ENCODE measurements at regions not wholly inside any gene's neighbourhood (a gene's known extent, or its start where the extent isn't known, plus 50 kb on each side); places are given as distances from the start of the nearest gene placed in this dataset.

DNA sequence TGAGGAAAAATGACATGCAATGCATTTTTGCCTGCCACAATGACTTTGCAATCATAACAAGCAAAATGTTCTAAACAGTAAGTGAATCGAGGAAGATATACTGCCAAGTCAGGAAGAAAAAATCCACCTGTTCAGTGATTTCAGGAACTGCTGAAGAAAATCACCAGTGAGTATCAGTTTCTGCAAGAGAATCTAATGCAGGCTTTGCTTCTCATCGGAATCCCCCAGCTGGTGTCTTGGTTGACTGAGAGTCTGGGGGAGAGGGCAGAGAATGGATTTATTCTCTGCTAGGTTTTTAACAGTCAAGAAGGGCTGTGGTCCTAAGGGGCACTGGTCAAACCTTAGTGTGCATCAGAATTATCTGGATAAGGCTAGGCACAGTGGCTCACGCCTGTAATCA, 363.4 kb downstream of the CDH26 start:
- peaks cover 13% of the 10 kb centered on the region for H3K27me3 ChIP-seq (ENCODE audit: low read depth)
- H3K4me3 ChIP-seq, result no peak overlapping the region
- intact Hi-C loops (cut with micrococcal nuclease), result no loop called here
- H3K4me1 ChIP-seq, result no peaks in the 10 kb centered on the region
- H3K9me3 ChIP-seq (replicated peaks), result no peaks in the 10 kb centered on the region
- no peak for DNase-seq
- no peaks in the 10 kb centered on the region for H3K36me3 ChIP-seq
- TF ChIP-seq, protein P1, sequence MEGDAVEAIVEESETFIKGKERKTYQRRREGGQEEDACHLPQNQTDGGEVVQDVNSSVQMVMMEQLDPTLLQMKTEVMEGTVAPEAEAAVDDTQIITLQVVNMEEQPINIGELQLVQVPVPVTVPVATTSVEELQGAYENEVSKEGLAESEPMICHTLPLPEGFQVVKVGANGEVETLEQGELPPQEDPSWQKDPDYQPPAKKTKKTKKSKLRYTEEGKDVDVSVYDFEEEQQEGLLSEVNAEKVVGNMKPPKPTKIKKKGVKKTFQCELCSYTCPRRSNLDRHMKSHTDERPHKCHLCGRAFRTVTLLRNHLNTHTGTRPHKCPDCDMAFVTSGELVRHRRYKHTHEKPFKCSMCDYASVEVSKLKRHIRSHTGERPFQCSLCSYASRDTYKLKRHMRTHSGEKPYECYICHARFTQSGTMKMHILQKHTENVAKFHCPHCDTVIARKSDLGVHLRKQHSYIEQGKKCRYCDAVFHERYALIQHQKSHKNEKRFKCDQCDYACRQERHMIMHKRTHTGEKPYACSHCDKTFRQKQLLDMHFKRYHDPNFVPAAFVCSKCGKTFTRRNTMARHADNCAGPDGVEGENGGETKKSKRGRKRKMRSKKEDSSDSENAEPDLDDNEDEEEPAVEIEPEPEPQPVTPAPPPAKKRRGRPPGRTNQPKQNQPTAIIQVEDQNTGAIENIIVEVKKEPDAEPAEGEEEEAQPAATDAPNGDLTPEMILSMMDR (IDR thresholded peaks at IDR 0.05; ENCODE audit: borderline replicate concordance), result no peak
- H3K27ac ChIP-seq (replicated peaks), result no peak overlapping the region

DNA sequence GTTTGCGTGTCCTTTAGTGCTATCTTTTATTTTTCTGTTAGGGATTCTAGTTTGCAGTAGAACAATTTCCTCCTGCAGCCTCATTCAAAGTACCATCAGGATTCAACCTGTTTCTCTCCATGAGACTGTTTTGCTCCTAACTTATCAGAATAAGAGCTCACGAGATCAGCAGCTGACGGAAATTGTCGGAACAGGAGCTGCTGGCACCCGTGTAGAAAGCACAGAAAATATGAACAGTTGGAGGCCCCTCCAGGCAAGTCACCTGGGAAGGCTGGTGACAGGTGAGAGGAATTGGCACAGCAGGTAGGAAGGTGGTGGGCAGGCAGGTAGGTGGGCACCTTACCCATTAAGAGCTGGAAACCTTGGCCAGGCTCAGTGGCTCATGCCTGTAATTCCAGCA, 368.6 kb downstream of the CDH26 start:
- Histone ChIP-seq H3K27me3 (ENCODE audit: low read depth) (peaks cover 8% of the 10 kb centered on the region), H3K36me3 (no peaks in the 10 kb centered on the region), H3K27ac (replicated peaks) (no peak overlapping the region), H3K9me3 (replicated peaks) (no peaks in the 10 kb centered on the region), H3K4me3 (no peak overlapping the region), H3K4me1 (no peaks in the 10 kb centered on the region)
- TF ChIP-seq, protein P1 (IDR thresholded peaks at IDR 0.05; ENCODE audit: borderline replicate concordance), result no peak
- intact Hi-C loops (cut with micrococcal nuclease), result no loop called here
- no peak for DNase-seq

DNA sequence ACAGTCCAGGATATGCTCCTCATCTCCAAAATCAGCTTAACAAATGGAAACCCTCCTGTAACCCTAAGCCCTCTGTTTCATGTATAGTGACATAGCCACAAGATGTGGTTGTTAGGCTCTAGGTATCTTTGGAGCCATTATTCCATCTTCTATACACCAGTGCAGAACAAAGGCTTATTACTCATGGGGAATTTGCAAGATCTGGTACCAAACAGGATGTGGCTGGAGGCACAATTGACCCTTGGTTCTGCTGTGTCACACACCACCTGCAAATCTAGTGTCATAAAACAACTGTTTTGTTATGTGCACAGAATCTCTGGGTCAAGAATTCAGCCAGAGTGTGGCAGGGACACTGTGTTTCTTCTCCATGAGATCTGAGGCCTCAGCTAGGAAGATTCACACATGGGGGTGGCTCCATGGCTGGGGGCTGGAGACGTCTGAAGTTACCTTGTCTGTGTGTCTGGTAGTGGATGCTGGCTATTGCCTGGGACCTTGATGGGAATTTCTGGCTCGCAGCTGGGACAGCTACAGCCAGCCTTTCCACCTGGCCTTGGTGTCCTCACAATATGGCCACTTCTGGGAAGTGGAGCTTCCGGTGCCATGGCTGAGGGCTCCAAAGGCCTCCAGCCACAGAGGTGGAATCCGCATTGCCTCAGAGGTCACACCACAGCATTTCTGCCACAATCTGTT, 369.9 kb downstream of the CDH26 start:
- intact Hi-C loops (cut with micrococcal nuclease), result no loop called here
- Histone ChIP-seq H3K9me3 (replicated peaks) (no peaks in the 10 kb centered on the region), H3K27me3 (ENCODE audit: low read depth) (peaks cover 8% of the 10 kb centered on the region), H3K27ac (replicated peaks) (no peak overlapping the region), H3K36me3 (no peaks in the 10 kb centered on the region), H3K4me1 (peaks cover 3% of the 10 kb centered on the region), H3K4me3 (no peak overlapping the region)
- DNase-seq, result no peak
- TF ChIP-seq, protein P1 (IDR thresholded peaks at IDR 0.05; ENCODE audit: borderline replicate concordance), result no peak

DNA sequence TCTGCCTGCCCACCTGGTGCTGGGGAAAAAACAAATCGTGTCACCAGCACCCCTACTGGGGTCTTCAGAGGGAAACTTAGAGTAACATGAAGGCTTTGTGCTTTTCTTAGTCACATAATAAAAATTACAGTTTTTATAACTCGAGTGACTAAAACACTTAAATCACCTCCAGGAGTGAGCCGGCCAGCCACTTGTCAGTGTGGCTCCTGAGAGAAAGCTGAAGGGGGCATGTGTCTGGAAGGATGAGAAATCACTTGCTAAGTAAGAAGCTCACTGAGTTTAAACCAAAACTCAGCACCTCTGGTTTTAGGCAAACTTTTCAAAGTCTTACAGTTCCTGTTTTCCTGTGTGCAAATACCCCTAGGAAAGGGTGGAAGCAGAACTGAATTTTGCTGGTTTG, 372.2 kb downstream of the CDH26 start:
- intact Hi-C loops (cut with micrococcal nuclease), result no loop called here
- H3K27ac ChIP-seq (replicated peaks), result no peak overlapping the region
- peaks cover 8% of the 10 kb centered on the region for H3K27me3 ChIP-seq (ENCODE audit: low read depth)
- no peaks in the 10 kb centered on the region for H3K36me3 ChIP-seq
- DNase-seq, result no peak
- no peak overlapping the region for H3K4me3 ChIP-seq
- no peaks in the 10 kb centered on the region for H3K9me3 ChIP-seq (replicated peaks)
- TF ChIP-seq, protein P1 (IDR thresholded peaks at IDR 0.05; ENCODE audit: borderline replicate concordance), result no peak
- H3K4me1 ChIP-seq, result peaks cover 3% of the 10 kb centered on the region

DNA sequence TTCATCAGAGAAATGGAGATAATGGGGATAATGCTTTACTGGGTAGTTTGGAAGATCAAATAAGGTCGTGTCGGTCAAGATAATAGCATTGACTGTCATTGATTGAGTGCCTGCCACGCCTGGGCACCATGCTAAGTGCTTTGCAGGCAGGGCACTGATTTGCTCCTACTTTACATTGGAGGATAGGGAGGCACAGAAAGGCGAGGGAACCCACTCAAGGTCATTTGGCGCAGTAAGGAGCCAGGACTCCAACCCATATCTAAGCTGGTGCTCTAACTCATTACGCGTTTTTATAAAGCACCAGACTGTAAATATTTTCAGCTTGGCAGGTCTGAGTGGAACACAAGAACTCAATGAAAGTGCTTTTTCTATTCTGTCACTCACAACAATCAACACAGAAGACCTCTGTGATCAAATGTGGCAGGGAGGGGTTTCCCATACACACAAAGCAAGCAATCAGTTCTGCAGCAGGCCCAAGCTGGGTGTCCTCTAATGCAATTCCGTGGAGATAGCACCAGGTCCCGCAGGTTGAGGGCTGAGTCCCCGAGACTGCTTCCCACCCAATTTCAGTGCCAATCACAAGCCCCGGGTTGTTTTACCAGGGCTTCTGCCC, 373.6 kb downstream of the CDH26 start:
- no peak overlapping the region for H3K4me3 ChIP-seq
- H3K9me3 ChIP-seq (replicated peaks), result no peaks in the 10 kb centered on the region
- DNase-seq, result no peak
- TF ChIP-seq, protein P1 (IDR thresholded peaks at IDR 0.05; ENCODE audit: borderline replicate concordance), result no peak
- H3K27ac ChIP-seq (replicated peaks), result no peak overlapping the region
- peaks cover 7% of the 10 kb centered on the region for H3K27me3 ChIP-seq (ENCODE audit: low read depth)
- intact Hi-C loops (cut with micrococcal nuclease), result no loop called here
- H3K4me1 ChIP-seq, result peaks cover 3% of the 10 kb centered on the region
- H3K36me3 ChIP-seq, result no peaks in the 10 kb centered on the region
